HG03469 (cell line): ENCODE measurements at regions not wholly inside any gene's neighbourhood (a gene's known extent, or its start where the extent isn't known, plus 50 kb on each side); places are given as distances from the start of the nearest gene placed in this dataset.
"Not testable (repeated sequence)": the region's sequence is repeated elsewhere in the genome, so short reads cannot be mapped to it uniquely, and the experiment has no call there.

Source experiments
- ATAC-seq: cut with Tn5 transposase; IDR thresholded peaks from one replicate; pipeline ENCODE4 v1.9.1; 2021; ENCODE audit warnings: mild to moderate bottlenecking, moderate library complexity, moderate number of reproducible peaks; ENCODE audit not compliant: unreplicated experiment

- ATAC-seq = no peak
Observed at GRCh38 chr3:39558775-39559306, 91.4 kb downstream of the MOBP start.

GRCh38 chr3:39559543-39559942 lies 92.1 kb downstream of the MOBP start:
- no peak for ATAC-seq

GRCh38 chr3:39568508-39568907 lies 101.0 kb downstream of the MOBP start:
- no peak for ATAC-seq

- ATAC-seq = no peak
Observed at GRCh38 chr3:39569095-39569494, 101.6 kb downstream of the MOBP start.

DNA sequence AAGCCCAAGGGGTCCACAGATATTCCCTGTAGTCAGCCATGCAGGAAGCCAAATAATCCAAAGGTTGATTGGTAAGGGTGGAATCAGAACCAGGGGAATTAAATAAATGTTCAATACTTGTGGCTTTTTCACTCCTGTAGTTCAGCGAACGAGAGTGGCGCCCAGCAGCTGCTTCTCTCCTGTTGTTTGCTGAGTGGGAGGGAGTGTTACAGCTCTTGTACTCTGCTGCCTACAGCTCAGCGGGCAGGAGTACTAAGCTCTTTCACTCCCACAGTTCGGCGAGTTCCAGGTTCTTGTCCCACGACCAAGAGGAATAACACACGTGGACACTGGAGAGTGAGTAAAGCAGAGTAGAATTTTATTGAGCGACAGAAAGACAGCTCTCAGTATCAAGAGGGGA lies 105.9 kb downstream of the MOBP start:
- no peak for ATAC-seq

DNA sequence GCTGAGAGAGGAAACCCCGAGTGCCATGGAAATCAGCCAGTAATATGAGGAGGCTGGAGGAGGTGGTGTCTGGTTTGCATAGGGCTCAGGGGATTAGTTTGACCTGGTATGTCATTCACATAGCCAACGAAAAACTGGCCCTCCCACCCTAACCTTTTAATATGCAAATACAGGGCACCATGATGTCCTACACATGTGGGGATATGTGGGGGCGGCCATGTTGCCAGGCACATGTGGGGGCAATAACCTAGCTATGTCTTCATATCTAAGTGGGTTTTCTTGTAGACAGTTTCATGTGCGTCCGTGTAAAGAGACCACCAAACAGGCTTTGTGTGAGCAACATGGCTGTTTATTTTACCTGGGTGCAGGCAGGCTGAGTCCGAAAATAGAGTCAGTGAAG lies 110.1 kb downstream of the MOBP start:
- ATAC-seq = no peak

DNA sequence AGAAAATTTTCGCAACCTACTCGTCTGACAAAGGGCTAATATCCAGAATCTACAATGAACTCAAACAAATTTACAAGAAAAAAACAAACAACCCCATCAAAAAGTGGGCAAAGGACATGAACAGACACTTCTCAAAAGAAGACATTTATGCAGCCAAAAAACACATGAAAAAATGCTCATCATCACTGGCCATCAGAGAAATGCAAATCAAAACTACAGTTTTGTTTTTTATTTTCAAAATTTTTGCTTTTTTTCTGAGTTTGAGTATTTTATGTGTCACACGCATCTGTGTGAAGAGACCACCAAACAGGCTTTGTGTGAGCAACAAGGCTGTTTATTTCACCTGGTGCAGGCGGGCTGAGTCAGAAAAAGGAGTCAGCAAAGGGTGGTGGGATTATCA lies 118.7 kb downstream of the MOBP start:
- ATAC-seq = not testable (repeated sequence)

DNA sequence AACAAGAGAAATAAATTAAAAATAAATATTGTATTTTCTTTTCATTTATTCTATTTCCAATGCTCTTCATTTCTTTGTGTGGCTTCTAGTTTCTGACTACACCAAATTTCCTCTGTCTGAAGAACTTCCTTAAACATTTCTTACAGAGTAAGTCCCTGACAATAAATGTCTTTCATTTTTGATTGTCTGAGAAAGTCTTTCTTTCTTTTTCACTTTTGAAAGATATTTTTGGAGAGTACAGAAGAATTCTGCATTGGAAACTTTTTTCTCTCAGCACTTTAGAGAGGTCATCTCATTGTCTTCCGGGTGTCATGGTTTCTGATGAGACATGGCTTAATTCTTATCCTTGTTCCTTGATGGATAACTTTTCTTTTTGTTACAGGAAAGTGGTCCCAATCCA lies 119.6 kb downstream of the MOBP start:
- no peak for ATAC-seq

DNA sequence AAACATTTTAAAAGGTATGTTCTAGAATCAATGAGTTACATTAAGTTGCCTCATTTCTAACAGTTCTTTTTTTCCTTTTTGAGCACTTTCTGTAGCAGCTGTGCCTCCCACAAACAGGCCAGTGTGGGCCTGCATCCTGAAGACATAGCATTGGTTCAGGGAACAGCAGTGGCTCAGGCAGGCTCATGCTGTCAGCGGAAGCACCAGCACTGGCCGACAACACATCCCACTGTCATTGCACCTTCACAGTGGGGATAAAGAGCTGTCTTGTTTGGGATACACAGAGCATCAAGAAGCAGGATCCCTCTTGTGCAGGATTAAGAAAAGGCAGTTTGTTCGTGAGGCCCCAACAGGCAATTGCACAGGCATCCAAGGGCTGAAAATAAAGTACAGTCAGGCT lies 123.3 kb downstream of the MOBP start:
- no peak for ATAC-seq

DNA sequence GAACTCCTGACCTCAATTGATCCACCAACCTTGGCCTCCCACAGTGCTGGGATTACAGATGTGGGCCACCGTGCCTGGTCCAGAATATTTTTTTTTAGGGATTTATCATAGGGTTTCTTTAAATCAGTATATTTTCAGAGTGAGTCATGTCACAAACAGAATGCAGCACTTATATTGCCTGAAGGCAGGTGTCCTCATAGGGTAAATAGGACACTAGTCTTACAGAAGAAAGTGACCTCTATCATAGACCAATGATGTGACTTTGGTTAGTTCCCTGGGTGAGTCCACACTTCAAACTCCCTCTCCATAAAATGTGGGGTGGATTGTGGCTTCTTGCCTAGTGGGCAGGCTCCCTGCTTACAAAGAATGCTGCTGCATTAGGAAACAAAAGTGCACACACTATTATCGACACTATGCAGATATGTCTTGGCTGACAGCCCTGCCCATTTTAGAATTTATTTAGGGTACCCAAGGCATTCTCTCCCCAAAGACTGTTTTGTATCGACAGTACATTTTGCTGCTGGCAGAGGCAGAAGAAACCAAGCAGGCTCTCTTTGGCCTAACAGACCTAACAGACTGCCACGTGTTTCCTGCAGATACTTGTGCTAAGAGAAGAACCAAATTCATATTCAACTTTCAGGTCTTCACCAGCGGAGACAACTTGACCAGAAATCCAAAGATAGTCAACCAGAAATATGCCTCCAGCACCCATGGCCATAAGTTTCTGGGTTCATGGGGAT lies 125.0 kb downstream of the MOBP start:
- no peak for ATAC-seq

DNA sequence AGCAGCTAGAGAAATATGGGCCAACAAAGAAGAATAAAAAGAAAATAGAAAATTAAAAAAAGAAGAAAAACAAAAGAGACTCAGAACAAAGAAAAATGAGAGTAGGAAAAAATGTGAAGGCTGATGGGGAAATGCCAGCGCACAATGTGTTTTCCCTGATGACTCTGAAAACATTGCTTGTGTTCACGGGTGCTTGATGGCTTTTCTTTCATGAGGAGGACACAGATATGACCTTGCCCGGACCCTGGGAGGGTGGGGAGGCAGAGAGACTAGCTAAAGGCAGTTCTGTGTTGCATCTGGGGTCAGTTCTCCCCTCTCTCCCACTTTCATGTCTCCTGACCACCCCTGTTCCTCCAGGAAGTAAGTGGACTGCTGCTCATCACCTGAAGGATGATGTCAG lies 125.9 kb downstream of the MOBP start:
- ATAC-seq = no peak

- ATAC-seq = no peak
Observed at GRCh38 chr3:39601241-39601640, 133.8 kb downstream of the MOBP start.

DNA sequence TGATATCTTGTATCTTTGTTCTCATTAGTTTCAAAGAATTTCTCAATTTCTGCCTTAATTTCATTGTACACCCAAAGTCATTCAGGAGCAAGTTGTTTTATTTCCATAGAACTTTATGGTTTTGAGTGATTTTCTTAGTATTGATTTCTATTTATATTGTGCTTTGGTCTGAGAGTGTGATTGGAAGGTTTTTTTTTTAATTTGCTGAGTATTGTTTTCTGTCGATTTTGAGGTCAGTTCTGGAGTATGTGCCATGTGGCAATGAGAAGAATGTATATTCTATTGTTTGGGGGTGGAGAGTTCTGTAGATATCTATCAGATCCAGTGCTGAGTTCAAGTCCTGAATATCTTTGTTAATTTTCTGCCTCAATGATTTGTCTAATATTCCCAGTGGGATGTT lies 138.4 kb downstream of the MOBP start:
- ATAC-seq = no peak

- ATAC-seq = no peak
Observed at GRCh38 chr3:39626198-39626597, 158.7 kb downstream of the MOBP start.

- no peak for ATAC-seq
Observed at GRCh38 chr3:39631136-39631535, 163.7 kb downstream of the MOBP start.

DNA sequence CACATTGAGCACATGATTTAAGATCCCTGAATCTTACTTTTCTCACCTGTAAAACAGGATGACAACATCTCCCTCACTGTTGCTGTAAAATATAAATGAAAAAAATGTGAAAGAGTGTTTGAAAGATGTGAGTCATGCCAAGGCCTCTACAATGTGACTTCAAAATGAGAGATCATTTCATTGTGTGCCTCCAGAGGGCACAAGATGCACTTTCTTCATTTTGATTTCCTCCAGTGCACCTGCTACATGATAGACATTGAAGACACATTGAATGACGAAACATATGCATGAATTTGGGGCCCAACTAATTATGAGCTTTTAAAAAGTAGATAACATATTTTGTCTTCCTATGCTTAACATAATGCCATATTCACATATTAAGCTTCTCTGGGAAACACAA lies 170.3 kb downstream of the MOBP start:
- ATAC-seq = no peak

DNA sequence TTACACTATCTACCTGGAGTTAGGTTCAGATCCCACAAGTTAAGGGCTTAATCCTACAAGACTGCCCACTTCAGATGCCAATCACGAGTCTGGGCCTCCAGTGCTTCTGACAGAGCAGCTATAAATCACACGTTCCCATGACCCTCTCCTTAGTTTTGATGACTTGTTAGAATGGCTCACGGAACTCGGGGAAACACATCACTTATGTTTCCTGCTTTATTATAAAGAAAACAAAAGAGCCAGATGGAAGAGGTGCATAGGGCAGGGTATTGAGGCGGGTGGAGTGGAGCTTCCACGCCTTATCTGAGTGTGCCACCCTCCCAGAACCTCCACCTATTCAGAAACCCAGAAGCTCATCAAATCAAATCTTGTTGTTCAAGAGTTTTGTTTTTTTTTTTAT lies 170.8 kb downstream of the MOBP start:
- no peak for ATAC-seq

DNA sequence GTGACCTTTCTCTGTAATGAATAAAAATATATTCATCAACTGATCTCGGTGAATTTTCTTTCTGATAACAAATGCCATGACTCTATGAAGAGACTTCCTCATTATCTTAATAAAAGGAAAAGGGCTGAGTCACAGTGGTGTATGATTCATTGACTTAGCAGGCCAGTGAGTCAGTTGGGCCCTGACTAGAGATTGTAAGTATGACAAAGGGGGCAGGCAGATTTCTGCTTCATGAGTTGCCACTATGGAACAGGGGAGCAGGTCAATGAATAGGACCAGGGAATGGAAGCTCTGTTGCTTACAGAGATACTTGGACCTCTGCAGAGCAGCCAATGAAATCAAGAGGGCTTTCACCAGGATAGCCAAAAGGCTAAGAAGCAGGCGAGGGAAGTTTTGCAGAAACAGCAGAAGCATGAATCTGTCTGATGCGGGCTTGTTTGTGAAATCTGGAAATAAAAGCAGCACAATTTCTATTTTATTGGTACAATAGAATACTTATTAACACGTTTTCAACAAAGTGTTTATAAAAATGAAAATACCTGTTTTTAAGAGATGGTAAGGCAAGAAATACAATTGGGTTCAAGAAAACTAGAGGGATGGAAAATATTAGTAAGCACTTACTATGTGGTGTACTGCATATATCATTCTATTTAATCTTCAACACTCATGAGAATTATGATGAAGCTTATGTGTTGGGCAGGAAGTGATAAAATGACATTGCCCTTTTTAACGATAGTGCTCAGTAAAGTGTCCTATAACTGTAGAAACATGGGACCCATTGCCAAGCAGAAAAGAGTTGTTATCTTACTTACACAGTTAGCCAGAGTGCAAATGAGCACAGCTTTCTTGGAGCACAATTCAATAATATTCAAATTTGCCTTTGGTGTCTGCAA lies 169.8 kb upstream of the MYRIP start:
- no peak for ATAC-seq

GRCh38 chr3:39641274-39641673 lies 168.1 kb upstream of the MYRIP start:
- no peak for ATAC-seq

DNA sequence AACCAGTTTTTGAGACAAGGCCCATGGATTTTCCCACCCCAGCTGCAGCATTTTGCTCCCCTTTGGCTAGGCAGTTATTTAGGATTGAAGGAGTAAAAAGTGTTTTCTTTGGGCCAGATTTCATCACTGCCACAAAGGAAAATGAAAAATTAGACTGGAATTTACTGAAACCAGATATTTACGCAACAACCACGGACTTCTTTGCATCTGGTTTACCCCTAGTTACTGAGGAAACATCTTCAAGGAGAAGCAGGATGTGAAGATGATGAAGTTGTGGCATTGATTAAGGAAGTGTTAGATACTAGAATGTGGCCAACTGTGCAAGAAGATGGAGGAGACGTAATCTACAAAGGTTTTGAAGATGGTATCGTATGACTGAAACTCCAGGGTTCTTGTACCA lies 165.2 kb upstream of the MYRIP start:
- no peak for ATAC-seq

DNA sequence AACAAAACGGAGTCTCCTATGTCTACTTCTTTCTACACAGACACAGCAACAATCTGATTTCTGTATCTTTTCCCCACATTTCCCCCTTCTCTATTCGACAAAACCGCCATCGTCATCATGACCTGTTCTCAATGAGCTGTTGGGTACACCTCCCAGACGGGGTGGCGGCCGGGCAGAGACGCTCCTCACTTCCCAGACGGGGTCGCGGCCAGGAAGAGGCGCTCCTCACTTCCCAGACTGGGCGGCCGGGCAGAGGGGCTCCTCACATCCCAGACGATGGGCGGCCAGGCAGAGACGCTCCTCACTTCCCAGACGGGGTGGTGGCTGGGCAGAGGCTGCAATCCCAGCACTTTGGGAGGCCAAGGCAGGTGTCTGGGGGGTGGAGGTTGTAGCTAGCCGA lies 158.2 kb upstream of the MYRIP start:
- not testable (repeated sequence) for ATAC-seq
